Panc1 (cell line): ENCODE measurements at regions not wholly inside any gene's neighbourhood (a gene's known extent, or its start where the extent isn't known, plus 50 kb on each side); places are given as distances from the start of the nearest gene placed in this dataset.
"Not testable (repeated sequence)": the region's sequence is repeated elsewhere in the genome, so short reads cannot be mapped to it uniquely, and the experiment has no call there.

Experiments used
- ATAC-seq: fragments of 200-7000 bp; cut with Tn5 transposase; 2 replicates; pipeline ENCODE4 v1.9.1; 2020; ENCODE audit warnings: mild to moderate bottlenecking, moderate library complexity
- BruUV-seq: library from RNA; stranded (reverse); fragments of 400-500 nt; replicated peaks from 2 replicates; lab custom pipeline; 2021; lab: Mats Ljungman, UMichigan
- CTCF ChIA-PET: fragments of 300-600 bp; sonication (Branson Sonifier 250); formaldehyde crosslinking; loops from one replicate; lab custom pipeline; 2022; ENCODE audit warnings: antibody characterized with exemption; lab: Charles Lee
- POLR2A ChIA-PET: fragments of 300-600 bp; sonication (Branson Sonifier 250); formaldehyde crosslinking; loops from one replicate; lab custom pipeline; 2022; ENCODE audit warnings: antibody characterized with exemption; lab: Charles Lee
- DNase-seq: peaks from one replicate; pipeline ENCODE4 v3.0.0-alpha.2; 2010; ENCODE audit warnings: low read depth, low spot score
- H3K27ac ChIP-seq: 2 replicates; pipeline ENCODE4 v1.5.1; 2011; ENCODE audit warnings: mild to moderate bottlenecking, low read length, inconsistent platforms
- H3K27me3 ChIP-seq: fragments of 200-500 bp; sonication (Bioruptor generic); 2 replicates; pipeline ENCODE4 v1.6.0; 2014; ENCODE audit warnings: low read length, inconsistent platforms; ENCODE audit not compliant: control insufficient read depth, insufficient read depth
- H3K36me3 ChIP-seq: fragments of 200-500 bp; sonication (Bioruptor generic); 2 replicates; pipeline ENCODE4 v1.5.1; 2014; ENCODE audit warnings: inconsistent platforms, mild to moderate bottlenecking, low read length, moderate library complexity; ENCODE audit not compliant: control insufficient read depth, insufficient read depth
- H3K4me1 ChIP-seq: 2 replicates; pipeline ENCODE4 v1.5.1; 2011; ENCODE audit warnings: inconsistent platforms, mild to moderate bottlenecking, low read length, moderate library complexity; ENCODE audit not compliant: control insufficient read depth, insufficient read depth
- H3K4me3 ChIP-seq, 2 experiments: 2 replicates each; pipeline ENCODE4 v1.5.1; 2011 to 2012; ENCODE audit warnings: low read depth in 2 of 2, low read length in 2 of 2, mild to moderate bottlenecking in 2 of 2, inconsistent platforms in 1 of 2, moderate library complexity in 1 of 2
- H3K9me3 ChIP-seq: fragments of 200-500 bp; sonication (Bioruptor generic); 2 replicates; pipeline ENCODE4 v1.5.1; 2014; ENCODE audit warnings: low read depth, mild to moderate bottlenecking, inconsistent platforms, low read length, moderate library complexity; ENCODE audit not compliant: control insufficient read depth, insufficient read depth
- CTCF ChIP-seq: fragments of 450-650 bp; IDR thresholded peaks from 2 replicates; pipeline ENCODE4 v1.5.1; 2017; ENCODE audit warnings: mild to moderate bottlenecking
- POLR2AphosphoS5 ChIP-seq: IDR thresholded peaks from 2 replicates; pipeline ENCODE4 v1.6.1; 2012; ENCODE audit warnings: mild to moderate bottlenecking, low read depth, low read length, moderate library complexity
- REST ChIP-seq, 2 experiments: IDR thresholded peaks; 2 replicates each; pipeline ENCODE4 v1.6.1; 2011 to 2012; ENCODE audit warnings: low read depth in 2 of 2, control low read depth in 1 of 2, low read length in 1 of 2, mild to moderate bottlenecking in 1 of 2, moderate library complexity in 1 of 2; ENCODE audit not compliant: insufficient read depth in 1 of 2
- SIN3A ChIP-seq: IDR thresholded peaks from 2 replicates; pipeline ENCODE4 v1.6.1; 2012; ENCODE audit warnings: low read depth, mild to moderate bottlenecking, low read length, moderate library complexity, borderline replicate concordance; ENCODE audit not compliant: insufficient read depth
- TCF7L2 ChIP-seq: IDR thresholded peaks from 2 replicates; pipeline ENCODE4 v1.6.1; 2011; ENCODE audit warnings: mild to moderate bottlenecking, low read depth, low read length, inconsistent platforms
- in situ Hi-C: cut with HindIII; loops from 2 replicates; pipeline ENCODE4 v1.10.0; 2016; ENCODE audit warnings: low sequenced_read_pairs, low pct_unique_long_range_greater_than_20kb
- intact Hi-C: fragments of 100-400 bp; cut with micrococcal nuclease; formaldehyde crosslinking; loops from one replicate; pipeline ENCODE4 v1.10.0; 2022; ENCODE audit not compliant: unreplicated experiment

GRCh38 chr2:239647052-239647819 is 246.4 kb upstream of the HDAC4 start:
- Histone ChIP-seq H3K27me3 (peaks cover 11% of the 10 kb centered on the region), H3K4me3 (no peak overlapping the region), H3K36me3 (no peaks in the 10 kb centered on the region), H3K27ac (no peak overlapping the region), H3K9me3 (no peaks in the 10 kb centered on the region), H3K4me1 (no peaks in the 10 kb centered on the region)
- CTCF ChIA-PET: no interaction called here
- no TSS peak for BruUV-seq
- DNase-seq (no peak), ATAC-seq (no peak)
- POLR2A ChIA-PET: no interaction called here
- in situ Hi-C loops: no loop called here
- intact Hi-C loops: no loop called here
- TF ChIP-seq SIN3A: no peak
- TF ChIP-seq REST (IDR thresholded peaks at IDR 0.05; ENCODE audit: insufficient read depth in 1 of 2, low read depth in 2 of 2, low read length in 1 of 2): no peak
- TF ChIP-seq CTCF: no peak
- TF ChIP-seq POLR2AphosphoS5: no peak

- ATAC-seq (no peak), DNase-seq (no peak)
- no peak overlapping the region for H3K27ac ChIP-seq
- no peaks in the 10 kb centered on the region for H3K9me3 ChIP-seq
- H3K27me3 ChIP-seq: peaks cover 11% of the 10 kb centered on the region
- in situ Hi-C loops: no loop called here
- no peaks in the 10 kb centered on the region for H3K4me1 ChIP-seq
- intact Hi-C loops: no loop called here
- H3K36me3 ChIP-seq: no peaks in the 10 kb centered on the region
- POLR2A ChIA-PET: interaction anchor here (0.6 kb wide), 1 partner anchor 127 kb away, joined by 3 read pairs; no protein-coding TSS in a partner anchor
- BruUV-seq: no TSS peak
- CTCF ChIA-PET: no interaction called here
- H3K4me3 ChIP-seq: no peak overlapping the region
- TF ChIP-seq POLR2AphosphoS5: no peak
- TF ChIP-seq REST (IDR thresholded peaks at IDR 0.05; ENCODE audit: insufficient read depth in 1 of 2, low read depth in 2 of 2, low read length in 1 of 2): no peak
- no peak for TF ChIP-seq SIN3A
- TF ChIP-seq CTCF: no peak
- TF ChIP-seq TCF7L2: no peak
Measured at GRCh38 chr2:239646184-239646583, 245.4 kb upstream of the HDAC4 start.

GRCh38 chr2:239644594-239644993 is 243.8 kb upstream of the HDAC4 start:
- POLR2A ChIA-PET, H3K4me3 ChIP-seq, CTCF ChIA-PET, BruUV-seq, ATAC-seq, DNase-seq, H3K9me3 ChIP-seq, H3K4me1 ChIP-seq, H3K27ac ChIP-seq, in situ Hi-C loops, H3K36me3 ChIP-seq, H3K27me3 ChIP-seq, intact Hi-C loops: not testable (repeated sequence)
